Kidney (tissue), 13 donors: ENCODE measurements at regions not wholly inside any gene's neighbourhood (a gene's known extent, or its start where the extent isn't known, plus 50 kb on each side); places are given as distances from the start of the nearest gene placed in this dataset.
"Not testable (repeated sequence)": the region's sequence is repeated elsewhere in the genome, so short reads cannot be mapped to it uniquely, and the experiment has no call there.

ENCODE experiments used
- DNase-seq, 5 donors: peaks; one replicate each; pipeline ENCODE4 v3.0.0-alpha.2; 2013 to 2020
- FAIRE-seq: peaks from 2 replicates; lab custom pipeline; 2012; peaks lifted over from hg19 to GRCh38; lab: Jason Lieb, UNC
- H3K27ac ChIP-seq, 2 donors: one replicate each; pipeline ENCODE4 v1.7.0; 2013; ENCODE audit warnings: low read depth in 2 of 2, low read length in 2 of 2, inconsistent platforms in 1 of 2
- H3K27me3 ChIP-seq: one replicate; pipeline ENCODE4 v1.7.1; 2013; ENCODE audit warnings: low read length, inconsistent platforms; ENCODE audit not compliant: control insufficient read depth, insufficient read depth
- H3K36me3 ChIP-seq, 3 donors: one replicate each; pipeline versions ENCODE4 v1.7.0 to v1.7.1; 2013; ENCODE audit warnings: low read length in 3 of 3, control low read depth in 1 of 3, inconsistent platforms in 1 of 3; ENCODE audit not compliant: insufficient read depth in 3 of 3, control insufficient read depth in 2 of 3
- H3K4me1 ChIP-seq, 3 donors: one replicate each; pipeline versions ENCODE4 v1.7.0 to v1.7.1; 2013; ENCODE audit warnings: low read length in 3 of 3, inconsistent platforms in 1 of 3, low read depth in 1 of 3; ENCODE audit not compliant: control insufficient read depth in 2 of 3, insufficient read depth in 2 of 3
- H3K4me3 ChIP-seq, 3 donors: one replicate each; pipeline versions ENCODE4 v1.7.0 to v1.8.1; 2013; ENCODE audit warnings: low read length in 3 of 3, control low read depth in 1 of 3, inconsistent platforms in 1 of 3
- H3K9ac ChIP-seq, 3 donors: one replicate each; pipeline versions ENCODE4 v1.7.0 to v1.7.1; 2013; ENCODE audit warnings: low read length in 3 of 3, control low read depth in 1 of 3, inconsistent platforms in 1 of 3
- H3K9me3 ChIP-seq, 3 donors: one replicate each; pipeline versions ENCODE4 v1.7.0 to v1.7.1; 2013; ENCODE audit warnings: low read length in 3 of 3, control low read depth in 1 of 3, inconsistent platforms in 1 of 3; ENCODE audit not compliant: control insufficient read depth in 2 of 3, insufficient read depth in 1 of 3
- CTCF ChIP-seq: IDR thresholded peaks from 3 replicates; pipeline ENCODE4 v1.5.1; 2012; ENCODE audit warnings: mild to moderate bottlenecking, moderate library complexity, borderline replicate concordance; ENCODE audit not compliant: insufficient read depth; ENCODE audit errors: extremely low read depth
- intact Hi-C: fragments of 100-400 bp; cut with DNase I; formaldehyde crosslinking; loops from one replicate; pipeline ENCODE4 v1.11.1; 2022
- donor health status: control.
- donor health status: control.
- donor health status: control.
- donor health status: control.
- donor health status: control.
- donor health status: DM: yes; HTN: yes; CAD: no.
- donor health status: Normal renal cell carcinoma (clear cell type).

- Histone ChIP-seq H3K36me3 (no peaks in the 10 kb centered on the region), H3K27ac (no peak overlapping the region), H3K4me1 (no peaks in the 10 kb centered on the region), H3K9ac (no peak overlapping the region), H3K27me3 (no peaks in the 10 kb centered on the region), H3K4me3 (no peak overlapping the region), H3K9me3 (no peaks in the 10 kb centered on the region)
- no peak for TF ChIP-seq CTCF
- intact Hi-C loops: no loop called here
- FAIRE-seq: no peak
- no peak for DNase-seq
These were observed 402.4 kb downstream of the BTG1 start for GRCh38 chr12:91743280-91743679.

GRCh38 chr12:91741932-91742331 is 403.7 kb downstream of the BTG1 start:
- Histone ChIP-seq H3K9me3 (no peaks in the 10 kb centered on the region), H3K9ac (no peak overlapping the region), H3K36me3 (no peaks in the 10 kb centered on the region), H3K4me1 (no peaks in the 10 kb centered on the region), H3K27ac (no peak overlapping the region), H3K4me3 (no peak overlapping the region), H3K27me3 (no peaks in the 10 kb centered on the region)
- no peak for FAIRE-seq
- intact Hi-C loops: no loop called here
- no peak for DNase-seq
- TF ChIP-seq CTCF: no peak

GRCh38 chr12:91733846-91734245 is 411.8 kb downstream of the BTG1 start:
- H3K27ac ChIP-seq, H3K9ac ChIP-seq, H3K27me3 ChIP-seq, H3K4me1 ChIP-seq, DNase-seq, intact Hi-C loops, H3K9me3 ChIP-seq, H3K36me3 ChIP-seq, FAIRE-seq, H3K4me3 ChIP-seq: not testable (repeated sequence)

GRCh38 chr12:91732086-91732485 is 413.6 kb downstream of the BTG1 start:
- no peaks in the 10 kb centered on the region for H3K4me1 ChIP-seq
- DNase-seq: peak in 1 of 5 donors; percentile 25
- no peaks in the 10 kb centered on the region for H3K9me3 ChIP-seq
- no peak for FAIRE-seq
- intact Hi-C loops: no loop called here
- H3K4me3 ChIP-seq: no peak overlapping the region
- H3K27me3 ChIP-seq: no peaks in the 10 kb centered on the region
- H3K36me3 ChIP-seq: no peaks in the 10 kb centered on the region
- TF ChIP-seq CTCF: no peak
- no peak overlapping the region for H3K27ac ChIP-seq
- H3K9ac ChIP-seq: no peak overlapping the region
